ENCODE measurements at regions not wholly inside any gene's neighbourhood (a gene's known extent, or its start where the extent isn't known, plus 50 kb on each side); places are given as distances from the start of the nearest gene placed in this dataset.

GRCh38 chr12:27183342-27183741 is 60.7 kb upstream of the STK38L start:
- Histone ChIP-seq H3K23me2 (ENCODE audit: insufficient read length, low read depth, low read length, poor library complexity, severe bottlenecking) (no peaks in the 10 kb centered on the region), H3K4me2 (ENCODE audit: insufficient read depth, insufficient read length, low read length) (no peak overlapping the region), H3K4me1 (ENCODE audit: insufficient read depth, low read length) (no peaks in the 10 kb centered on the region), H2BK120ac (ENCODE audit: low read depth, low read length, poor library complexity, severe bottlenecking) (no peak overlapping the region), H3K56ac (ENCODE audit: insufficient read length, low read depth, low read length) (no peak overlapping the region), H3K79me2 (ENCODE audit: insufficient read depth, low read length) (no peaks in the 10 kb centered on the region), H3K9ac (ENCODE audit: extremely low read depth, insufficient read length, low read length) (no peak overlapping the region), H2BK12ac (ENCODE audit: insufficient read length, low read depth, low read length) (no peak overlapping the region), H3K18ac (ENCODE audit: insufficient read length, low read depth, low read length) (no peak overlapping the region), H2AFZ (ENCODE audit: low read length) (no peak overlapping the region), H3K23ac (ENCODE audit: insufficient read length, low read depth, low read length) (no peak overlapping the region), H3T11ph (ENCODE audit: low read length) (no peak overlapping the region), H3K9me3 (ENCODE audit: control insufficient read depth, low read depth, low read length) (no peaks in the 10 kb centered on the region), H3K79me1 (ENCODE audit: insufficient read depth, low read depth, low read length, poor library complexity, severe bottlenecking) (no peaks in the 10 kb centered on the region), H4K5ac (ENCODE audit: insufficient read length, low read depth, low read length) (no peak overlapping the region), H3K27ac (ENCODE audit: insufficient read length, low read depth, low read length) (no peak overlapping the region), H3K4ac (ENCODE audit: low read depth, low read length) (no peak overlapping the region), H3K14ac (ENCODE audit: insufficient read depth, low read length) (no peak overlapping the region), H2BK5ac (ENCODE audit: insufficient read length, low read length) (no peak overlapping the region), H4K91ac (ENCODE audit: insufficient read length, low read depth, low read length) (no peak overlapping the region), H2AK5ac (ENCODE audit: insufficient read length, low read length) (no peak overlapping the region), H3K27me3 (ENCODE audit: insufficient read depth, low read length) (no peaks in the 10 kb centered on the region), H2BK20ac (ENCODE audit: low read depth, low read length, poor library complexity, severe bottlenecking) (no peak overlapping the region), H4K20me1 (ENCODE audit: control insufficient read depth, insufficient read depth, insufficient read length) (no peaks in the 10 kb centered on the region), H2BK15ac (ENCODE audit: low read depth, low read length) (no peak overlapping the region), H4K8ac (replicated peaks; ENCODE audit: insufficient read length, low read depth, low read length) (no peak overlapping the region)
- no peak for DNase-seq
- no peak overlapping the region for H3K27ac Mint-ChIP-seq
- no peak for TF ChIP-seq CTCF (conservative IDR thresholded peaks at IDR 0.05)
- no peaks in the 10 kb centered on the region for H3K36me3 Mint-ChIP-seq (ENCODE audit: insufficient read depth in 1 of 3, low read depth in 3 of 3)
- H3K4me1 Mint-ChIP-seq = peaks cover 0 to 2% of the 10 kb centered on the region in 2 experiments; a peak in 2 of 4 replicates
- H3K27me3 Mint-ChIP-seq (ENCODE audit: low read depth) = no peaks in the 10 kb centered on the region
- H3K9me3 Mint-ChIP-seq = no peaks in the 10 kb centered on the region
- H3K4me3 Mint-ChIP-seq = no peak overlapping the region
- WGBS (ENCODE audit: extremely low coverage, insufficient read length, low lambda C conversion rate) = no CpG with 5 or more reads among the region's 2 CpGs
